ENCODE measurements at regions not wholly inside any gene's neighbourhood (a gene's known extent, or its start where the extent isn't known, plus 50 kb on each side); places are given as distances from the start of the nearest gene placed in this dataset.

DNA sequence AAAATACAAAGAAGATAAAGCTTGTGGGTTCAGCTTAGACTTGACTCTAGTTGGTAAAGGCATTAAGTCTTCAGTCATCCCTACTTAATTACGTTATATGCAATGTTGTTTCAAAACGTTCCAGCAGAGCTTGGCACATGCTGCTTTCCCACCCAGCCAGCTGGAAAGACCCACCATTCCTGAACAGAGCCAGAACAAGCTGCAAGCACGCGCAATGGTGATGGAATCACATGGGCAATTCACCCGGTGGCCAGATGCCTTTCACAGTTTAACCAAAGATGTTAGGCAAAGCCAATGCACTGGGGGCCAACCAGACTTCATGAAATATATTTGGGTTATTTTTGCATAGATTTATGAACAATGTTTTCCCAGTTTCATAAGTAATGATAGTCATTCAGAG is 123.4 kb upstream of the CDH20 start:
- TF ChIP-seq POLR2A (IDR thresholded peaks at IDR 0.05; ENCODE audit: low read length): no peak
- TF ChIP-seq CTCF (IDR thresholded peaks at IDR 0.05): no peak
- no peak for TF ChIP-seq REST (IDR thresholded peaks at IDR 0.05)
- no peak for TF ChIP-seq MYC (IDR thresholded peaks at IDR 0.05; ENCODE audit: borderline replicate concordance, low read length)
- no peak for TF ChIP-seq EP300 (IDR thresholded peaks at IDR 0.05)
- TF ChIP-seq SMC3 (IDR thresholded peaks at IDR 0.05): no peak
- TF ChIP-seq SREBF2 (IDR thresholded peaks at IDR 0.05): no peak
- no peak for TF ChIP-seq EHMT2 (IDR thresholded peaks at IDR 0.05; ENCODE audit: low read depth)
- TF ChIP-seq BHLHE40 (IDR thresholded peaks at IDR 0.05; ENCODE audit: low read depth, low read length): no peak
- TF ChIP-seq NFE2L2 (conservative IDR thresholded peaks at IDR 0.05; ENCODE audit: low read length): no peak
- no peak for TF ChIP-seq MAX (IDR thresholded peaks at IDR 0.05)
- no peak for TF ChIP-seq CHD4 (IDR thresholded peaks at IDR 0.05; ENCODE audit: borderline replicate concordance)
